KMS-11 (cell line): ENCODE measurements at regions not wholly inside any gene's neighbourhood (a gene's known extent, or its start where the extent isn't known, plus 50 kb on each side); places are given as distances from the start of the nearest gene placed in this dataset.
"Not testable (repeated sequence)": the region's sequence is repeated elsewhere in the genome, so short reads cannot be mapped to it uniquely, and the experiment has no call there.

Source experiments
- H2AFZ ChIP-seq: fragments of 200-600 bp; sonication (generic); 2 replicates; pipeline ENCODE4 v1.6.1; 2016; ENCODE audit warnings: antibody characterized with exemption, mixed run types, low read depth
- H3K27ac ChIP-seq: fragments of 200-600 bp; sonication (generic); 2 replicates; pipeline ENCODE4 v1.6.1; 2016; ENCODE audit warnings: mild to moderate bottlenecking, mixed run types
- H3K27me3 ChIP-seq: fragments of 200-600 bp; sonication (generic); 2 replicates; pipeline ENCODE4 v1.6.1; 2017; ENCODE audit warnings: mild to moderate bottlenecking, low read depth, mixed run types, moderate library complexity; ENCODE audit not compliant: insufficient read depth
- H3K36me3 ChIP-seq: fragments of 200-600 bp; sonication (generic); 2 replicates; pipeline ENCODE4 v1.6.1; 2017; ENCODE audit warnings: mild to moderate bottlenecking, mixed run types; ENCODE audit not compliant: insufficient read depth
- H3K4me1 ChIP-seq: fragments of 200-600 bp; sonication (generic); 2 replicates; pipeline ENCODE4 v1.6.1; 2016; ENCODE audit warnings: mild to moderate bottlenecking, low read depth, mixed run types; ENCODE audit not compliant: poor library complexity, severe bottlenecking
- H3K4me2 ChIP-seq: fragments of 200-600 bp; sonication (generic); 2 replicates; pipeline ENCODE4 v1.7.0; 2016; ENCODE audit warnings: mild to moderate bottlenecking, mixed run types
- H3K4me3 ChIP-seq: fragments of 200-600 bp; sonication (generic); IDR thresholded peaks from 2 replicates; pipeline ENCODE4 v1.6.1; 2017; ENCODE audit warnings: low read depth, low read length, mixed read lengths; ENCODE audit not compliant: insufficient read depth
- H3K79me2 ChIP-seq: fragments of 200-600 bp; sonication (generic); 2 replicates; pipeline ENCODE4 v1.6.1; 2016; ENCODE audit warnings: low read depth, mixed run types; ENCODE audit not compliant: insufficient read depth
- H3K9ac ChIP-seq: fragments of 200-600 bp; sonication (generic); 2 replicates; pipeline ENCODE4 v1.6.1; 2016; ENCODE audit warnings: mild to moderate bottlenecking, mixed run types
- H4K20me1 ChIP-seq: fragments of 200-600 bp; sonication (generic); 2 replicates; pipeline ENCODE4 v1.6.1; 2016; ENCODE audit warnings: mild to moderate bottlenecking, mixed run types; ENCODE audit not compliant: insufficient read depth
- CTCF ChIP-seq: fragments of 200-600 bp; sonication (generic); conservative IDR thresholded peaks from 2 replicates; pipeline ENCODE4 v1.6.1; 2017; ENCODE audit warnings: low read depth, mild to moderate bottlenecking, antibody characterized with exemption, low read length, moderate library complexity, mixed read lengths

GRCh38 chr22:19608003-19608690, 83.9 kb upstream of the CLDN5 start:
- H3K79me2 ChIP-seq: no peaks in the 10 kb centered on the region
- H3K27me3 ChIP-seq: no peaks in the 10 kb centered on the region
- no peak overlapping the region for H3K9ac ChIP-seq
- H3K36me3 ChIP-seq: no peaks in the 10 kb centered on the region
- H3K4me3 ChIP-seq: no peak overlapping the region
- H4K20me1 ChIP-seq: no peaks in the 10 kb centered on the region
- H3K4me1 ChIP-seq: no peaks in the 10 kb centered on the region
- H3K4me2 ChIP-seq: no peak overlapping the region
- no peak overlapping the region for H3K27ac ChIP-seq
- no peak for TF ChIP-seq CTCF
- H2AFZ ChIP-seq: no peak overlapping the region

- not testable (repeated sequence) for H4K20me1 ChIP-seq, H3K9ac ChIP-seq, H3K36me3 ChIP-seq, H3K27ac ChIP-seq, H2AFZ ChIP-seq, H3K4me2 ChIP-seq, H3K4me1 ChIP-seq, H3K27me3 ChIP-seq, H3K4me3 ChIP-seq, H3K79me2 ChIP-seq
Observed at GRCh38 chr22:19609753-19610152, 85.5 kb upstream of the CLDN5 start.

GRCh38 chr22:19610518-19611253, 86.5 kb upstream of the CLDN5 start:
- Histone ChIP-seq H2AFZ (no peak overlapping the region), H3K4me2 (no peak overlapping the region), H3K36me3 (no peaks in the 10 kb centered on the region), H3K79me2 (no peaks in the 10 kb centered on the region), H3K9ac (no peak overlapping the region), H4K20me1 (no peaks in the 10 kb centered on the region), H3K4me1 (no peaks in the 10 kb centered on the region), H3K27ac (no peak overlapping the region), H3K4me3 (no peak overlapping the region), H3K27me3 (no peaks in the 10 kb centered on the region)
- TF ChIP-seq CTCF: no peak

GRCh38 chr22:19611590-19611989, 87.4 kb upstream of the CLDN5 start:
- no peak for TF ChIP-seq CTCF
- Histone ChIP-seq H3K4me1 (no peaks in the 10 kb centered on the region), H3K36me3 (no peaks in the 10 kb centered on the region), H3K4me2 (no peak overlapping the region), H3K4me3 (no peak overlapping the region), H3K27me3 (no peaks in the 10 kb centered on the region), H3K79me2 (no peaks in the 10 kb centered on the region), H3K9ac (no peak overlapping the region), H3K27ac (no peak overlapping the region), H2AFZ (no peak overlapping the region), H4K20me1 (no peaks in the 10 kb centered on the region)
